WI38 (cell line): ENCODE measurements at regions not wholly inside any gene's neighbourhood (a gene's known extent, or its start where the extent isn't known, plus 50 kb on each side); places are given as distances from the start of the nearest gene placed in this dataset.
A peak's percentile ranks its signal among the peaks of the same experiment; 100 is the strongest.

ENCODE experiments used
- H3K4me3 ChIP-seq: 2 replicates; pipeline ENCODE4 v1.5.1; 2011; ENCODE audit warnings: low read depth, mild to moderate bottlenecking, control low read depth, low read length
- TF ChIP-seq, protein P1 (sequence below): IDR thresholded peaks from 2 replicates; pipeline ENCODE4 v1.5.1; 2012; ENCODE audit warnings: low read depth, mild to moderate bottlenecking, control low read depth, low read length

DNA sequence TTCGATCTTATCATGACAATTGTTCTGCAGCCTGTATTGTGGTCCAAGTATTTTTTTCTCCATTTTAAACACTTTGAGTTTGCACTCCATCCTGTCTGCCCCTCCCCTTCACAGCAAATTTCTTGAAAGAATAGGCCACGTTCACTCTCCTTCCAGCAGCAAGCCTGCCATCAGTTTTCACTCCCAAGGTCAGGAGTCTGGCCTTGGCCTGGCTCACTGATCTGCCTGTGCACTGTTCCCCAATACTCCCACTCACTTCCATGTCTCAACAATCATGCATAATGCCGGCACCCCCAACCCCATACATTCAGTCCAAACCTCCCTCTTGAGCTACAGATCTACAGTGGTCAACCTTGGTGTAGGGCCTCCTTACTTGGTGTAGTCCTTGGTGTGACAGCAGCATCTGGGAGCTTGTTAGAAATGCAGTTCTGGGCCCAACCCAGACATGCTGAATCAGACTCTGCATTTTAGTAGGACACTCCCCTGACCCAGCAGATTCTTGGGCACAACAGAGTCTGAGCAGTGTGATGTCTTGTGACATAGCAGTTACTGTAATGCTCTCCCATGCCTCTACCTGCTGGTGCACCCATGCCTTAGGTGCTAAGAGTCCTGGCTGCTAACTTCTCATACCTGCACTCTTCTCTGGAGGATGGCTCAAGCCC is 58.3 kb upstream of the XCR1 start:
- no peak overlapping the region for H3K4me3 ChIP-seq
- TF ChIP-seq, protein P1, sequence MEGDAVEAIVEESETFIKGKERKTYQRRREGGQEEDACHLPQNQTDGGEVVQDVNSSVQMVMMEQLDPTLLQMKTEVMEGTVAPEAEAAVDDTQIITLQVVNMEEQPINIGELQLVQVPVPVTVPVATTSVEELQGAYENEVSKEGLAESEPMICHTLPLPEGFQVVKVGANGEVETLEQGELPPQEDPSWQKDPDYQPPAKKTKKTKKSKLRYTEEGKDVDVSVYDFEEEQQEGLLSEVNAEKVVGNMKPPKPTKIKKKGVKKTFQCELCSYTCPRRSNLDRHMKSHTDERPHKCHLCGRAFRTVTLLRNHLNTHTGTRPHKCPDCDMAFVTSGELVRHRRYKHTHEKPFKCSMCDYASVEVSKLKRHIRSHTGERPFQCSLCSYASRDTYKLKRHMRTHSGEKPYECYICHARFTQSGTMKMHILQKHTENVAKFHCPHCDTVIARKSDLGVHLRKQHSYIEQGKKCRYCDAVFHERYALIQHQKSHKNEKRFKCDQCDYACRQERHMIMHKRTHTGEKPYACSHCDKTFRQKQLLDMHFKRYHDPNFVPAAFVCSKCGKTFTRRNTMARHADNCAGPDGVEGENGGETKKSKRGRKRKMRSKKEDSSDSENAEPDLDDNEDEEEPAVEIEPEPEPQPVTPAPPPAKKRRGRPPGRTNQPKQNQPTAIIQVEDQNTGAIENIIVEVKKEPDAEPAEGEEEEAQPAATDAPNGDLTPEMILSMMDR, result no peak

DNA sequence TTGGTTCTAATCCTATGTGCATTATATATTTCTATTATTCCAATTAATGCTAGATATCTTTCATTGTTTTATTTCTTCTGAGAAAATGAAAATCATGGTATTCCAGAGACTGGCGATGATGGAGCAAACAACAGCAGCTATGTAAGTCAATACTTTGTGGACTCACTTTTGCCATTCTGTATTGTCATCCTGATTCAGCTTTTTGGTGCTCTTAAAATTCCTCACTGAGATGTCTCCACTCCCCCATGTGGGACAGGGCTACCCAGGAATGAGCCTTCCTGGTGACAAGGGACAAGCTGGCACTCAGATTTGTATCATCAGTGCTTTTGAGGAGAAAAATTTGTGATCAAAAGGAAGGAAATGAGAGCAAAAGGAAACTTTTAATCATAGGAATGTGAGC is 56.7 kb upstream of the XCR1 start:
- no peak overlapping the region for H3K4me3 ChIP-seq
- TF ChIP-seq, protein P1, result no peak

DNA sequence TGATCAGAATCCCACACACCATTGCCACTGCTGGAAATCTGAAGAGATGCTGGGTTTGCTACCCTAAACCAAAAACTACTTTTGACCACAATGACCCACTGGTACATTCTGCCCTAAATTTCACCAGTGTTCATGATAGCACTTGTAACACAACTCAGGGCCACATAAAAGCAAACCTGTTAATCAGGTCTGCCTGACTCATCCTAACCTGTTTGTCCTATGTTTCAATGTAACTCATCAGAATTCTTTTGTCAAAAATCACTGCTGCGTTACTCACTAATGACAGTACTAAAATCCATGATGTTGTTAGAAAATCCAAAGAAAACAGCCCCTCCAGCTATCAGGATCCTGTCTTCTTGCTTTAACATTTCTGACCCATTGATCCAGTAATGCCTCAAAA is 55.6 kb upstream of the XCR1 start:
- TF ChIP-seq, protein P1, result no peak
- no peak overlapping the region for H3K4me3 ChIP-seq

DNA sequence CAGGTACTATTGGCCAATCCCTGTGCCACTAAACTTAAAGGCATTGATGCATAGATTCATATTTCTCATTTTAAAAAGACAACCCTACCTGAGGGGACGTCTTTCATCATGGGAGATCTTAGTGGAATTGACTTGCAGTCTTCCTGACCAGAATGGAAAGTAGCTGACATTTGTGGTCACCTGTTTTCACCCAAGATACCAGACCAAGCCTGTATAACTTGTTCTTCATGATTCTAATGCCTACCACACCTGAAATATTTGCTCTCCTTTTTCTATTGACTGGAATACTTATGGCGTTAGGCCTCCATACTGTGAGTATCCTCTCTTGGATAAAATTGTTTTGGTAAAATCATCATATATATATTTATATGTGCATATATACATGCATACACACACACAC is 54.7 kb upstream of the XCR1 start:
- no peak overlapping the region for H3K4me3 ChIP-seq
- TF ChIP-seq, protein P1, result no peak

DNA sequence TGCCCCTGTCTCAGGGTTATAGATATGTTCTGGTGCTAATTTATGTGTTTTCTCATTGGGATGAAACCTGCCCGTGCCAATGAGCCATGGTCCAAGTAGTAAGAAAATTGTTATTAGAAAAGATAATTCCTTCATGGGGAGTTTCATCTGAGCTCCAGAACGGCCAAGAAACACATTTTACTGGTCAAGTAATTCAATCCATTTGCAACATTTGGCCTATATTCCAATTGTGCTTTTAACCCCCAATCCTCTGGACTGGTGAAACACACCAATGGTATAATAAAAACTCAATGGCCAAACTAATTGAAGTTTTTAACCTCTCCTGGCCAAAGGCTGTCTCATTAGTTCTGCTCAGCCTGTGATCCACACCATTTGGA is 53.7 kb upstream of the XCR1 start:
- TF ChIP-seq, protein P1, result no peak
- no peak overlapping the region for H3K4me3 ChIP-seq

DNA sequence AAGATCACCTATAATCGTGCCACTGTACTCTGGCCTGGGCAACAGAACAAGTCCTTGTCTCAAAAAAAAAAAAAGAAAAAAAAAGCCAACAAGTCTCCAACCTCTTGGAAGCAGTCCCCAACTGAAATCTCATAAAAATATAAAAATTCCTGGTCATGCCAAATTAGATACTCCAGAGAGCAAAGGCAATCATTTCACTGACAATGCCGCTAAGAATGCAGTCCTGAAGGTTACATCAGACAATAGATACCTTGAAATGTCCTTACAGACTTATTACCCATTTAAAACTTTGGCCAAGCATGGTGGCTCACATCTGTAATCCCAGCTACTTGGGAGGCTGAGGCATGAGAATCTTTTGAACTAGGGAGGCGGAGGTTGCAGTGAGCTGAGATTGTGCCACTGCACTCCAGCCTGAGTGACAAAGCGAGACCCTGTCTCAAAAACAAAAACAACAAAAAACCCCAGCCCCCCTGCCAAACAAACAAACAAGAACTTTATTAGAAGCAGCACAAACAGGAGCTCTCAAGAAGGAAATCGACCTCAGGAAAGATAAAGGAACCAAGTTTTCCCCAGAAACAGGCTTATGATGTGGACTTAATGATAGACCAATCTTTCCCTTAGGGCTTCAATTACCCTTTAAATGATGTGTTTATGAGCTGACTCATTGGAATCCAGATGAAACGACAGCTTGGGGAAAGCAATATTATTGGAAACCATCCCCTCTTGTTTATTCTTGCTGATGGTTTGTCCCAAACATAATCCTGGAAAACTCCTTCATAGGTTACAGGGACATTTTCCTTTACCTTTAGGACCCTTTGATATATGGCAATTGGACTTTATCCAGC is 53.1 kb upstream of the XCR1 start:
- TF ChIP-seq, protein P1, result no peak
- H3K4me3 ChIP-seq, result no peak overlapping the region

DNA sequence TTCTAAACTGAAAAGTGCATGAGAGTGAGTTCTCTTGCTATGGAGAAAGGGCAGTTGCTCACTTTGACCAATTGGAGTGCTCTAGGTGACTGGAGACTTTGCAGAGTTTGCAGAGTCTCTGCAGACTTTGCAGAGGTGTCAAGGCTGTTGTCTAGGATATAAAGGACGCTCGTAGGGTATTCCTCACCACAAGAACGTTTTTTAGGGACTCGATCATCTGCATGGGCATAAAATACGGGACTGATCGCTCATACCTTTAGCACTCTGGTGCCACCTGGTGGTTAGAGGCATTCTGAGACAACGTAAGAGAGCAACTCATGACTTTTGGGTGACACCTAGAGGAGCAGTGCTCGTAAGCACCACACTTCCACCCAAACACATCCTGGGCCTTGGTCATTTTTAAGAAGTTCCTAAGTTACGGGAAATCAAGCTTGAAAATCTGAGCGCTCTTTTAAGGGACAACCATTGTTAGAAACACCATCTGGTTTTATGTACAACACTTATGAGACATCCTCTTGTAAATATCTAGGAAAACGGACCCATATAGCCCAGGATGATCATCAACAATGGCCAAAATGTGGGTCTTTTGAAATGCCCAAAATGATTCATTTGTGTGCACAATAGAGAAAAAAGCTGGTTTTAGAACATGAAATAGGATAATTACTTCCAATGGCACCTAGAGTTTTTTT is 51.6 kb upstream of the XCR1 start:
- H3K4me3 ChIP-seq, result no peak overlapping the region

More for the DNA sequence above, 51.6 kb upstream of the XCR1 start:
- TF ChIP-seq, protein P1, result peak; percentile 93
